WTC11 (cell line): ENCODE measurements at regions not wholly inside any gene's neighbourhood (a gene's known extent, or its start where the extent isn't known, plus 50 kb on each side); places are given as distances from the start of the nearest gene placed in this dataset.

ENCODE experiments used
- ATAC-seq: fragments of 200-7000 bp; cut with Tn5 transposase; 2 replicates; pipeline ENCODE4 v1.10.0; 2021; ENCODE audit warnings: mild to moderate bottlenecking, moderate library complexity
- CTCF ChIA-PET: fragments of 300-600 bp; sonication (Branson Sonifier 250); formaldehyde crosslinking; loops from one replicate; lab custom pipeline; 2021; ENCODE audit warnings: antibody characterized with exemption; lab: Charles Lee
- POLR2A ChIA-PET: fragments of 350-600 bp; sonication (Branson Sonifier 250); formaldehyde crosslinking; loops from one replicate; lab custom pipeline; 2021; ENCODE audit warnings: antibody characterized with exemption; lab: Charles Lee
- DNase-seq: peaks from one replicate; pipeline ENCODE4 v3.0.0; 2021; ENCODE audit warnings: low spot score
- H3K27ac Mint-ChIP-seq: 2 replicates; pipeline ENCODE4 v1.8.0; 2021; ENCODE audit warnings: mixed read lengths
- H3K27me3 Mint-ChIP-seq: 2 replicates; pipeline ENCODE4 v1.8.0; 2021; ENCODE audit warnings: low read depth, mild to moderate bottlenecking, moderate library complexity, mixed read lengths
- H3K36me3 Mint-ChIP-seq: 2 replicates; pipeline ENCODE4 v1.8.0; 2021; ENCODE audit warnings: mixed read lengths
- H3K4me1 Mint-ChIP-seq: 2 replicates; pipeline ENCODE4 v1.8.0; 2022; ENCODE audit warnings: mixed read lengths
- H3K4me3 Mint-ChIP-seq: 2 replicates; pipeline ENCODE4 v1.8.0; 2021; ENCODE audit warnings: mild to moderate bottlenecking, moderate library complexity, mixed read lengths
- H3K9me3 Mint-ChIP-seq: 2 replicates; pipeline ENCODE4 v1.8.0; 2021; ENCODE audit warnings: mixed read lengths
- JAZF1 ChIP-seq: fragments of 250-450 bp; sonication (Bioruptor Pico); IDR thresholded peaks from 2 replicates; pipeline ENCODE4 v1.9.0; 2021; ENCODE audit warnings: moderate library complexity, mild to moderate bottlenecking, inconsistent platforms
- JUN ChIP-seq: sonication (generic); formaldehyde crosslinking; IDR thresholded peaks from 2 replicates; pipeline ENCODE4 v1.8.0; 2023; ENCODE audit warnings: mild to moderate bottlenecking, missing genetic modification reagents
- MXD4 ChIP-seq: fragments of 250-450 bp; sonication (Bioruptor Pico); IDR thresholded peaks from 2 replicates; pipeline ENCODE4 v1.8.0; 2021; ENCODE audit warnings: mild to moderate bottlenecking, moderate library complexity, borderline replicate concordance
- MYBL2 ChIP-seq: sonication (generic); formaldehyde crosslinking; IDR thresholded peaks from 2 replicates; pipeline ENCODE4 v1.8.1; 2023; ENCODE audit warnings: mild to moderate bottlenecking, moderate library complexity, missing genetic modification reagents
- NFATC4 ChIP-seq: fragments of 250-450 bp; sonication (Bioruptor Pico); IDR thresholded peaks from 2 replicates; pipeline ENCODE4 v1.9.0; 2021; ENCODE audit warnings: mild to moderate bottlenecking
- NFE2L1 ChIP-seq: sonication (generic); formaldehyde crosslinking; IDR thresholded peaks from 2 replicates; pipeline ENCODE4 v1.8.1; 2023; ENCODE audit warnings: missing genetic modification reagents
- NFYB ChIP-seq: sonication (generic); formaldehyde crosslinking; conservative IDR thresholded peaks from 2 replicates; pipeline ENCODE4 v1.8.0; 2022; ENCODE audit warnings: low read depth, missing genetic modification reagents
- RORB ChIP-seq: fragments of 250-450 bp; sonication (Bioruptor Pico); IDR thresholded peaks from 2 replicates; pipeline ENCODE4 v1.9.0; 2021; ENCODE audit warnings: mild to moderate bottlenecking
- TEAD1 ChIP-seq: sonication (generic); formaldehyde crosslinking; IDR thresholded peaks from 2 replicates; pipeline ENCODE4 v1.8.0; 2022; ENCODE audit warnings: mild to moderate bottlenecking, missing genetic modification reagents
- TP53 ChIP-seq: sonication (generic); formaldehyde crosslinking; IDR thresholded peaks from 2 replicates; pipeline ENCODE4 v1.8.1; 2023; ENCODE audit warnings: mild to moderate bottlenecking, missing genetic modification reagents
- ZNF121 ChIP-seq: sonication (generic); formaldehyde crosslinking; IDR thresholded peaks from 2 replicates; pipeline ENCODE4 v1.8.0; 2023; ENCODE audit warnings: missing genetic modification reagents
- ZNF396 ChIP-seq: fragments of 250-450 bp; sonication (Bioruptor Pico); IDR thresholded peaks from 2 replicates; pipeline ENCODE4 v1.8.0; 2021; ENCODE audit warnings: mild to moderate bottlenecking, moderate library complexity, borderline replicate concordance
- ZNF423 ChIP-seq: fragments of 250-450 bp; sonication (Bioruptor Pico); IDR thresholded peaks from 2 replicates; pipeline ENCODE4 v2.1.2; 2022; ENCODE audit warnings: mild to moderate bottlenecking, moderate library complexity
- TF ChIP-seq, protein P1 (sequence below): sonication (generic); formaldehyde crosslinking; IDR thresholded peaks from 2 replicates; pipeline ENCODE4 v1.8.0; 2022; ENCODE audit warnings: mild to moderate bottlenecking, missing genetic modification reagents
- TF ChIP-seq, protein P2 (sequence below): sonication (generic); formaldehyde crosslinking; IDR thresholded peaks from 2 replicates; pipeline ENCODE4 v1.8.1; 2023; ENCODE audit warnings: mild to moderate bottlenecking, missing genetic modification reagents, moderate library complexity
- TF ChIP-seq, protein P3 (sequence below): sonication (generic); formaldehyde crosslinking; IDR thresholded peaks from 2 replicates; pipeline ENCODE4 v1.8.0; 2022; ENCODE audit warnings: mild to moderate bottlenecking, missing genetic modification reagents
- TF ChIP-seq, protein P4 (sequence below): sonication (generic); formaldehyde crosslinking; conservative IDR thresholded peaks from 2 replicates; pipeline ENCODE4 v1.8.1; 2023; ENCODE audit warnings: mild to moderate bottlenecking, low read depth, missing genetic modification reagents, moderate library complexity
- TF ChIP-seq, protein P5 (sequence below): sonication (generic); formaldehyde crosslinking; IDR thresholded peaks from 2 replicates; pipeline ENCODE4 v1.8.0; 2022; ENCODE audit warnings: mild to moderate bottlenecking, missing genetic modification reagents
- TF ChIP-seq, protein P6 (sequence below): fragments of 250-450 bp; sonication (Bioruptor Pico); IDR thresholded peaks from 2 replicates; pipeline ENCODE4 v1.9.0; 2021; ENCODE audit warnings: moderate library complexity, mild to moderate bottlenecking, inconsistent platforms, borderline replicate concordance
- TF ChIP-seq, protein P7 (sequence below): fragments of 250-450 bp; sonication (Bioruptor Pico); conservative IDR thresholded peaks from 2 replicates; pipeline ENCODE4 v1.9.0; 2021; ENCODE audit warnings: mild to moderate bottlenecking

DNA sequence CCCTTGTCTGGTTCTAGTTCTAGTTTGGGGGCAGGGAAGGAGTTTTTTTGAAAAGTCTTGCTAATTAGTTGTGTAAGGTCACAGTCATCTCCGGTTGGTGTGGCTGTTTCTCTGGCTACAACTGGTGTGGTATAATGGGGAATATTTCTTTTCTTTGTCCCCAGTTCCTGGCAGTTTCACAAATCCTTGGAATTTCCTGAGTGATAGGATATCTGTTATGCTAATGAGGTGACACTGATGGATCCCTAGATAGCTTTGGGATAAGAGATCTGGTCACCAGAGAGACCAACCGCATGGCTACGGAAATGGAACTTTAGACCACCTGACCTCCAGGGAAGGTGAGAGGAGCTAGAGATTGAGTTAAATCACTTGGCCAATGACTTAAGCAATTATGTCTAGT, 494.6 kb downstream of the ARHGEF28 start:
- no peaks in the 10 kb centered on the region for H3K4me1 Mint-ChIP-seq
- no peak overlapping the region for H3K27ac Mint-ChIP-seq
- no peaks in the 10 kb centered on the region for H3K27me3 Mint-ChIP-seq
- TF ChIP-seq, protein P1, sequence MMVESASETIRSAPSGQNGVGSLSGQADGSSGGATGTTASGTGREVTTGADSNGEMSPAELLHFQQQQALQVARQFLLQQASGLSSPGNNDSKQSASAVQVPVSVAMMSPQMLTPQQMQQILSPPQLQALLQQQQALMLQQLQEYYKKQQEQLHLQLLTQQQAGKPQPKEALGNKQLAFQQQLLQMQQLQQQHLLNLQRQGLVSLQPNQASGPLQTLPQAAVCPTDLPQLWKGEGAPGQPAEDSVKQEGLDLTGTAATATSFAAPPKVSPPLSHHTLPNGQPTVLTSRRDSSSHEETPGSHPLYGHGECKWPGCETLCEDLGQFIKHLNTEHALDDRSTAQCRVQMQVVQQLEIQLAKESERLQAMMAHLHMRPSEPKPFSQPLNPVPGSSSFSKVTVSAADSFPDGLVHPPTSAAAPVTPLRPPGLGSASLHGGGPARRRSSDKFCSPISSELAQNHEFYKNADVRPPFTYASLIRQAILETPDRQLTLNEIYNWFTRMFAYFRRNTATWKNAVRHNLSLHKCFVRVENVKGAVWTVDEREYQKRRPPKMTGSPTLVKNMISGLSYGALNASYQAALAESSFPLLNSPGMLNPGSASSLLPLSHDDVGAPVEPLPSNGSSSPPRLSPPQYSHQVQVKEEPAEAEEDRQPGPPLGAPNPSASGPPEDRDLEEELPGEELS, result no peak
- TF ChIP-seq, protein P2, sequence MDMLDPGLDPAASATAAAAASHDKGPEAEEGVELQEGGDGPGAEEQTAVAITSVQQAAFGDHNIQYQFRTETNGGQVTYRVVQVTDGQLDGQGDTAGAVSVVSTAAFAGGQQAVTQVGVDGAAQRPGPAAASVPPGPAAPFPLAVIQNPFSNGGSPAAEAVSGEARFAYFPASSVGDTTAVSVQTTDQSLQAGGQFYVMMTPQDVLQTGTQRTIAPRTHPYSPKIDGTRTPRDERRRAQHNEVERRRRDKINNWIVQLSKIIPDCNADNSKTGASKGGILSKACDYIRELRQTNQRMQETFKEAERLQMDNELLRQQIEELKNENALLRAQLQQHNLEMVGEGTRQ (CRISPR knock-in tag), result no peak
- TF ChIP-seq MXD4 (CRISPR knock-in tag) (no peak), JAZF1 (CRISPR knock-in tag) (no peak), MYBL2 (CRISPR knock-in tag) (no peak), NFATC4 (CRISPR knock-in tag) (no peak), NFYB (no peak), JUN (CRISPR knock-in tag) (no peak), TP53 (CRISPR knock-in tag) (no peak), ZNF423 (no peak), RORB (no peak), NFE2L1 (CRISPR knock-in tag) (no peak), ZNF396 (CRISPR knock-in tag) (no peak), ZNF121 (CRISPR knock-in tag) (no peak), TEAD1 (CRISPR knock-in tag) (no peak)
- TF ChIP-seq, protein P3, sequence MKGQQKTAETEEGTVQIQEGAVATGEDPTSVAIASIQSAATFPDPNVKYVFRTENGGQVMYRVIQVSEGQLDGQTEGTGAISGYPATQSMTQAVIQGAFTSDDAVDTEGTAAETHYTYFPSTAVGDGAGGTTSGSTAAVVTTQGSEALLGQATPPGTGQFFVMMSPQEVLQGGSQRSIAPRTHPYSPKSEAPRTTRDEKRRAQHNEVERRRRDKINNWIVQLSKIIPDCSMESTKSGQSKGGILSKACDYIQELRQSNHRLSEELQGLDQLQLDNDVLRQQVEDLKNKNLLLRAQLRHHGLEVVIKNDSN (CRISPR knock-in tag), result no peak
- TF ChIP-seq, protein P4, sequence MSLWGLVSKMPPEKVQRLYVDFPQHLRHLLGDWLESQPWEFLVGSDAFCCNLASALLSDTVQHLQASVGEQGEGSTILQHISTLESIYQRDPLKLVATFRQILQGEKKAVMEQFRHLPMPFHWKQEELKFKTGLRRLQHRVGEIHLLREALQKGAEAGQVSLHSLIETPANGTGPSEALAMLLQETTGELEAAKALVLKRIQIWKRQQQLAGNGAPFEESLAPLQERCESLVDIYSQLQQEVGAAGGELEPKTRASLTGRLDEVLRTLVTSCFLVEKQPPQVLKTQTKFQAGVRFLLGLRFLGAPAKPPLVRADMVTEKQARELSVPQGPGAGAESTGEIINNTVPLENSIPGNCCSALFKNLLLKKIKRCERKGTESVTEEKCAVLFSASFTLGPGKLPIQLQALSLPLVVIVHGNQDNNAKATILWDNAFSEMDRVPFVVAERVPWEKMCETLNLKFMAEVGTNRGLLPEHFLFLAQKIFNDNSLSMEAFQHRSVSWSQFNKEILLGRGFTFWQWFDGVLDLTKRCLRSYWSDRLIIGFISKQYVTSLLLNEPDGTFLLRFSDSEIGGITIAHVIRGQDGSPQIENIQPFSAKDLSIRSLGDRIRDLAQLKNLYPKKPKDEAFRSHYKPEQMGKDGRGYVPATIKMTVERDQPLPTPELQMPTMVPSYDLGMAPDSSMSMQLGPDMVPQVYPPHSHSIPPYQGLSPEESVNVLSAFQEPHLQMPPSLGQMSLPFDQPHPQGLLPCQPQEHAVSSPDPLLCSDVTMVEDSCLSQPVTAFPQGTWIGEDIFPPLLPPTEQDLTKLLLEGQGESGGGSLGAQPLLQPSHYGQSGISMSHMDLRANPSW, result no peak
- TF ChIP-seq, protein P5, sequence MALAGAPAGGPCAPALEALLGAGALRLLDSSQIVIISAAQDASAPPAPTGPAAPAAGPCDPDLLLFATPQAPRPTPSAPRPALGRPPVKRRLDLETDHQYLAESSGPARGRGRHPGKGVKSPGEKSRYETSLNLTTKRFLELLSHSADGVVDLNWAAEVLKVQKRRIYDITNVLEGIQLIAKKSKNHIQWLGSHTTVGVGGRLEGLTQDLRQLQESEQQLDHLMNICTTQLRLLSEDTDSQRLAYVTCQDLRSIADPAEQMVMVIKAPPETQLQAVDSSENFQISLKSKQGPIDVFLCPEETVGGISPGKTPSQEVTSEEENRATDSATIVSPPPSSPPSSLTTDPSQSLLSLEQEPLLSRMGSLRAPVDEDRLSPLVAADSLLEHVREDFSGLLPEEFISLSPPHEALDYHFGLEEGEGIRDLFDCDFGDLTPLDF, result no peak
- TF ChIP-seq, protein P6, sequence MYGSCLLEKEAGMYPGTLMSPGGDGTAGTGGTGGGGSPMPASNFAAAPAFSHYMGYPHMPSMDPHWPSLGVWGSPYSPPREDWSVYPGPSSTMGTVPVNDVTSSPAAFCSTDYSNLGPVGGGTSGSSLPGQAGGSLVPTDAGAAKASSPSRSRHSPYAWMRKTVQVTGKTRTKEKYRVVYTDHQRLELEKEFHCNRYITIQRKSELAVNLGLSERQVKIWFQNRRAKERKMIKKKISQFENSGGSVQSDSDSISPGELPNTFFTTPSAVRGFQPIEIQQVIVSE (CRISPR knock-in tag), result no peak
- TF ChIP-seq, protein P7, sequence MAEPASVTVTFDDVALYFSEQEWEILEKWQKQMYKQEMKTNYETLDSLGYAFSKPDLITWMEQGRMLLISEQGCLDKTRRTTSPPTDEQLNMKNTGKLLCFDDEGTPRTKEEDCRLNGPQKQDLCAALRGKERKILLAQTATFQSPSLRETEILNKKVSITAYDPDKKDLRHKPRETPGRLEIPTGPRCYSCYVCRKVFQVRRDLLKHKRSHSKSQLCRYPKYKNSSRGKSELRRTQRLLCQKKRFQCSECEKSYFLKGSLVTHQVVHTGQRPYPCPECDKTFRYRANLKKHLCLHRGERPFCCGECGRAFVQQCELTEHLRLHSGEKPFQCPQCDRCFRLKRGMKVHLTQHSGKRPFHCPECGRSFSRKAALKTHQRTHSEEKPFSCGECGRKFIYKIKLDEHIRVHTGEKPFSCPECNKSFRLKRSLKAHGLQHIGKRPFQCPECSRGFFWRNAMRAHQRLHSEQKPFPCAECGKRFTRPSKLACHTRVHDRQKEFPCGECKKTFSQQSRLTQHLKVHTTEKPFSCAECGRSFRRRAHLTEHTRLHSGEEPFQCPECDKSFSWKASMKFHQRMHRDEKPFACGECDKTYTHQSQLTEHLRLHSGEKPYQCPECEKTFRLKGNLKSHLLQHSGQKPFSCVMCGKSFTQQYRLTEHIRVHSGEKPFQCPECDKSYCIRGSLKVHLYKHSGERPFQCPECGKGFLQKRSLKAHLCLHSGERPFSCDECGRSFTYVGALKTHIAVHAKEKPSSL (CRISPR knock-in tag), result no peak
- TF ChIP-seq, all 79 proteins: peak for 0
- H3K36me3 Mint-ChIP-seq, result no peaks in the 10 kb centered on the region; the same call in 1 of the 2 replicates
- no peak overlapping the region for H3K4me3 Mint-ChIP-seq
- POLR2A ChIA-PET, result no interaction called here
- ATAC-seq (no peak), DNase-seq (no peak)
- CTCF ChIA-PET, result no interaction called here
- peaks cover 19% of the 10 kb centered on the region for H3K9me3 Mint-ChIP-seq
